ENCODE measurements at regions not wholly inside any gene's neighbourhood (a gene's known extent, or its start where the extent isn't known, plus 50 kb on each side); places are given as distances from the start of the nearest gene placed in this dataset.

DNA sequence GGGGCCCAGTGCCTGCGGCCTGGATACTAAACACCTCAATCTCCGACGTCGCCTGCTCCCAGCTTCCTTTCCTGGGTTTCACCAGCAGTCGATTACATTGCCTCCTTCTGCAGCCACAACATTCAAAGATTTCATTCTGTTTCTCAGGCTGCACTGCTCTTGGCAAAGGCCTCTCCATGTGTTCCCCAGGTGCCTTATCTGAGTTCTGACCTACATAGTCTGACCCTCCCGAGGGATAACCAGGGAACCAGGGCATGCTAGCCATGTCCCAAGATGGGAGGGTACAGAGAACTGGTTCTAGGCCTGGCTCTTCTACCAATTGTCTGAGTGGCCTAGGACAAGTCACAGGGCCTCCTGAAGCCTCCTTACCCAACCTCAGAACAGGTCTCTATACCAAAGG, 62.2 kb upstream of the ACSL1 start:
- TF ChIP-seq, protein P1, sequence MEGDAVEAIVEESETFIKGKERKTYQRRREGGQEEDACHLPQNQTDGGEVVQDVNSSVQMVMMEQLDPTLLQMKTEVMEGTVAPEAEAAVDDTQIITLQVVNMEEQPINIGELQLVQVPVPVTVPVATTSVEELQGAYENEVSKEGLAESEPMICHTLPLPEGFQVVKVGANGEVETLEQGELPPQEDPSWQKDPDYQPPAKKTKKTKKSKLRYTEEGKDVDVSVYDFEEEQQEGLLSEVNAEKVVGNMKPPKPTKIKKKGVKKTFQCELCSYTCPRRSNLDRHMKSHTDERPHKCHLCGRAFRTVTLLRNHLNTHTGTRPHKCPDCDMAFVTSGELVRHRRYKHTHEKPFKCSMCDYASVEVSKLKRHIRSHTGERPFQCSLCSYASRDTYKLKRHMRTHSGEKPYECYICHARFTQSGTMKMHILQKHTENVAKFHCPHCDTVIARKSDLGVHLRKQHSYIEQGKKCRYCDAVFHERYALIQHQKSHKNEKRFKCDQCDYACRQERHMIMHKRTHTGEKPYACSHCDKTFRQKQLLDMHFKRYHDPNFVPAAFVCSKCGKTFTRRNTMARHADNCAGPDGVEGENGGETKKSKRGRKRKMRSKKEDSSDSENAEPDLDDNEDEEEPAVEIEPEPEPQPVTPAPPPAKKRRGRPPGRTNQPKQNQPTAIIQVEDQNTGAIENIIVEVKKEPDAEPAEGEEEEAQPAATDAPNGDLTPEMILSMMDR (IDR thresholded peaks at IDR 0.05): no peak
- ATAC-seq: no peak
- Histone ChIP-seq H3K9me3 (no peaks in the 10 kb centered on the region), H3K4me3 (no peak overlapping the region), H3K4me1 (no peaks in the 10 kb centered on the region), H3K27me3 (ENCODE audit: low read depth) (no peaks in the 10 kb centered on the region), H3K36me3 (no peaks in the 10 kb centered on the region), H3K27ac (no peak overlapping the region)
- DNase-seq: no peak
- intact Hi-C loops (cut with DNase I): no loop called here

DNA sequence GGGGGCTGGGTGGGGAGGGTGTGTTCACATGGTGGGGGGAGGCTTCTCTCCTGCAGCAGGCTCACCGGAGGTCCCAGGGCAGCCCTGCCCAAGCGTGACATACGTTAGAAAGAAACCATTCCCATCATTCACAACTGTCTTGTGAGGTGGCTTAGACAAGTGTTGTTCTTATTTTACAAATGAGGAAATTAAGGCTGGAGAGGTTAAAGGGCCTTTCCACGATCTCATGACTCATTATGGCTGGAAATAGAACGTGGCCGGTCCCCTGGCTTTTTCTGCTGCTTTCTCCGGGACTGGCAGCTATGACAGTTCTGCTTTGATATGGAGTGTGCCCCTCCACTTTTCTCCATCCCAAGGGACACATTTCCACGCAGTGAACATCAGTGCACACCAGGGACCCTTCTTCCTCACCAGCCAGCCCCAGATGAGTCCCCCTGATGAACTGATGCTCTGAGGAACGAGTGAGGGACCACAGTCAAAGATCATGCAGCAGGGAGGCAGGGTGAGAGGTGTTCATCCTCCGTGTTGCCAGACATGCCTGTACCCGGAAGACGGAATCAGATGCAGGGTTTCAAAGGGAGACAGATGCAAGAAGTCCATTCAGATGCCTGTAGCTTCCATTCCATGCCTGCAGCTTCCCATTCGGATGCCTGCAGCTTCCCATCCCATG, 64.0 kb upstream of the ACSL1 start:
- peak in 1 of 2 donors; percentile 52 for ATAC-seq
- TF ChIP-seq, protein P1 (IDR thresholded peaks at IDR 0.05): no peak
- peaks cover 6% of the 10 kb centered on the region for H3K4me1 ChIP-seq
- H3K27ac ChIP-seq: no peak overlapping the region
- DNase-seq: no peak
- intact Hi-C loops (cut with DNase I): no loop called here
- no peaks in the 10 kb centered on the region for H3K9me3 ChIP-seq
- no peak overlapping the region for H3K4me3 ChIP-seq
- H3K27me3 ChIP-seq (ENCODE audit: low read depth): no peaks in the 10 kb centered on the region
- H3K36me3 ChIP-seq: no peaks in the 10 kb centered on the region

DNA sequence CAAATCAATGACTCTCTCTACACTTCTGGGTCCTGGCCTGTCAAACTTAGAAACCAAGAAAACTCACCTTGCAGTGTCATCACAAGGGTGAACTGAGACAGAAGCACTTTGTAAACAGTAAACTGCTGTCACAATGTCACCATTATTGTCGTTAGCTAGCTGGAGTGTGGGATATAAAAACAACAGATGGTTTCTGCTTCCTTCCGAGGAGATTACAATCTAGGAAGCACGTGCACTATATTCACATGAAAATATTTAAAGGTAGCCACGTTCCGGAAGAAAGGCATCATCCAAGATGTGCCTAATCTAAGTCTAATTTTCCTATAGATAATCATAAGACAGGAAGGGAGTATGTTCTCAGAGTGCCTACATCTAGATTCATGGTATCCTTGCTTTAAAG, 64.7 kb upstream of the ACSL1 start:
- intact Hi-C loops (cut with DNase I): no loop called here
- Histone ChIP-seq H3K4me1 (peaks cover 6% of the 10 kb centered on the region), H3K4me3 (no peak overlapping the region), H3K27ac (no peak overlapping the region), H3K9me3 (no peaks in the 10 kb centered on the region), H3K27me3 (ENCODE audit: low read depth) (no peaks in the 10 kb centered on the region), H3K36me3 (no peaks in the 10 kb centered on the region)
- DNase-seq: no peak
- ATAC-seq: no peak
- TF ChIP-seq, protein P1 (IDR thresholded peaks at IDR 0.05): no peak

DNA sequence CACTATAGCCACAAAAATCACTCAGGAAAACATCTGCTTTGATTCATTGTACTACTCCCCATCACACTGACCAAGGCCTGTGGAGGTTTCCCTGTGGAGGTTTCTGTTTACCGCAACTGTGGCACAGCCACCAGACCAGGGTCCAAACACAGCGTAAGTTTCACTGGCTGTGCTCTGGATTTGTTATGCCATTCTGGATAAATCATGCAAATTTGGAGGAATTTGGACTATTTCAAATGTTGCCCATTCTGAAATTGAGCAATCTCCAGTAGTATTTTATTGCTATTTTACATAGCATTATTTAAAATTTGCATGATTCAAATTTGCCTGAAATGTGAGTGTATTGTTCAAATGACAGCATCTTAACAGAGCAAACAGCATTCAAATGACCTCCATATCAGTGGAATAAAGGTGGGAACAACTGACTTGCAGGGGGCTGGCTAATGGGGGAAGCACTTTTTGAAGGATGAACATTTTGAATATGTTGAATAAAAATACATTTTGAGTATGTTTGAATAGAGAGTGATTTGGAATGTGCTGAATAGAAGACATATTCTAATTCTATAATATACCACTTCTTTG, 66.1 kb upstream of the ACSL1 start:
- Histone ChIP-seq H3K27me3 (ENCODE audit: low read depth) (no peaks in the 10 kb centered on the region), H3K4me3 (no peak overlapping the region), H3K4me1 (peaks cover 11% of the 10 kb centered on the region), H3K36me3 (no peaks in the 10 kb centered on the region), H3K9me3 (no peaks in the 10 kb centered on the region), H3K27ac (no peak overlapping the region)
- TF ChIP-seq, protein P1 (IDR thresholded peaks at IDR 0.05): no peak
- intact Hi-C loops (cut with DNase I): no loop called here
- DNase-seq (no peak), ATAC-seq (no peak)

DNA sequence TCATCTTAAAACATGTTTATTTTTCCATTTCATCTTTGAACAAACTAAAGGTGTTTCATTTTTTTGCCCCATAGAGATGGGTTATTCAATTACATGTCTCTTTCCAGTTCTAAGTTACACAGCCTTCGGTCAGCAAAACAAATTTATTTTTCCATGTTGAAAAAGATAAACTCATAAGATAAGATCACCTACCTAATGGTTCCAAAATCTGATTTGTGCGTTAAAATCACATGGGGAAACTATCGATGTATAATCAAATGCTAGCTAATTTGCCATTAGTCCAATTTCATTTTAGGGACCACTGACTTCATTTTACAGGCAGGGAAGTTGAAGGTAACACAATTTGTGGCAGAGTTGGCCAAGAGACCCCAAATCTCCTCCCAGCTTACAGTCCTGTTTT, 67.2 kb upstream of the ACSL1 start:
- H3K4me3 ChIP-seq: no peak overlapping the region
- TF ChIP-seq, protein P1 (IDR thresholded peaks at IDR 0.05): no peak
- intact Hi-C loops (cut with DNase I): no loop called here
- no peaks in the 10 kb centered on the region for H3K27me3 ChIP-seq (ENCODE audit: low read depth)
- peaks cover 21% of the 10 kb centered on the region for H3K4me1 ChIP-seq
- H3K36me3 ChIP-seq: no peaks in the 10 kb centered on the region
- H3K9me3 ChIP-seq: no peaks in the 10 kb centered on the region
- H3K27ac ChIP-seq: no peak overlapping the region
- DNase-seq (no peak), ATAC-seq (no peak)

Data from lower lobe of right lung (tissue), 2 donors.